ENCODE measurements at regions not wholly inside any gene's neighbourhood (a gene's known extent, or its start where the extent isn't known, plus 50 kb on each side); places are given as distances from the start of the nearest gene placed in this dataset.

DNA sequence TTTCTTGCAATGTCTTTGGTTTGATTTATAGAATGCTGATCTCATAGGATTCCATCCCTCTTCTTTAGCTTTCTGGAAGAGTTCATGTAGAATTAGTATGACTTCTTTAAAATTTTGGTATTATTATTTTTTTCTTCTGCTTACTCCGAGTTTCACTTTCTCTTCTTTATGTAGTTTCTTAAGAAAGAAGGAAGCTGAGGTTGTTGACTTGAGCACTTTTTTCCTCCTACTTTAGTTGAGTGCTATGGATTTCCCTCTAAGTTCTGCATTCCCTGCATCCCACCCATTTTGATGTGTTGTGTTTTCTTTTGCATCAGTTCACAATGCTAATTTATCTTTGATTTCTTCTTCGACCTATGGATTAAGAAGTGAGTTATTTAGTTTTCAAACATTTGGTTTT, 78.9 kb upstream of the SPRED2 start:
- TF ChIP-seq, protein P1, sequence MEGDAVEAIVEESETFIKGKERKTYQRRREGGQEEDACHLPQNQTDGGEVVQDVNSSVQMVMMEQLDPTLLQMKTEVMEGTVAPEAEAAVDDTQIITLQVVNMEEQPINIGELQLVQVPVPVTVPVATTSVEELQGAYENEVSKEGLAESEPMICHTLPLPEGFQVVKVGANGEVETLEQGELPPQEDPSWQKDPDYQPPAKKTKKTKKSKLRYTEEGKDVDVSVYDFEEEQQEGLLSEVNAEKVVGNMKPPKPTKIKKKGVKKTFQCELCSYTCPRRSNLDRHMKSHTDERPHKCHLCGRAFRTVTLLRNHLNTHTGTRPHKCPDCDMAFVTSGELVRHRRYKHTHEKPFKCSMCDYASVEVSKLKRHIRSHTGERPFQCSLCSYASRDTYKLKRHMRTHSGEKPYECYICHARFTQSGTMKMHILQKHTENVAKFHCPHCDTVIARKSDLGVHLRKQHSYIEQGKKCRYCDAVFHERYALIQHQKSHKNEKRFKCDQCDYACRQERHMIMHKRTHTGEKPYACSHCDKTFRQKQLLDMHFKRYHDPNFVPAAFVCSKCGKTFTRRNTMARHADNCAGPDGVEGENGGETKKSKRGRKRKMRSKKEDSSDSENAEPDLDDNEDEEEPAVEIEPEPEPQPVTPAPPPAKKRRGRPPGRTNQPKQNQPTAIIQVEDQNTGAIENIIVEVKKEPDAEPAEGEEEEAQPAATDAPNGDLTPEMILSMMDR (IDR thresholded peaks at IDR 0.05) = no peak
- no peak for TF ChIP-seq ZFX (IDR thresholded peaks at IDR 0.05; ENCODE audit: borderline replicate concordance)
